HUES6 (cell line): ENCODE measurements at regions not wholly inside any gene's neighbourhood (a gene's known extent, or its start where the extent isn't known, plus 50 kb on each side); places are given as distances from the start of the nearest gene placed in this dataset.
"Not testable (repeated sequence)": the region's sequence is repeated elsewhere in the genome, so short reads cannot be mapped to it uniquely, and the experiment has no call there.

Source experiments
- H3K27ac ChIP-seq: 2 replicates; pipeline ENCODE4 v1.7.0; 2013; ENCODE audit warnings: low read depth, mild to moderate bottlenecking, low read length, inconsistent platforms
- H3K27me3 ChIP-seq: 2 replicates; pipeline ENCODE4 v1.6.1; 2013; ENCODE audit warnings: low read length; ENCODE audit not compliant: control insufficient read depth, insufficient read depth
- H3K36me3 ChIP-seq: 2 replicates; pipeline ENCODE4 v1.6.1; 2013; ENCODE audit warnings: low read length; ENCODE audit not compliant: control insufficient read depth, insufficient read depth
- H3K4me1 ChIP-seq: 2 replicates; pipeline ENCODE4 v1.6.1; 2013; ENCODE audit warnings: low read length; ENCODE audit not compliant: control insufficient read depth, insufficient read depth
- H3K4me3 ChIP-seq: 2 replicates; pipeline ENCODE4 v1.5.1; 2013; ENCODE audit warnings: low read depth, low read length
- H3K9ac ChIP-seq: one replicate; pipeline ENCODE4 v1.6.1; 2013; ENCODE audit warnings: mild to moderate bottlenecking, low read length
- H3K9me3 ChIP-seq: 2 replicates; pipeline ENCODE4 v1.6.1; 2013; ENCODE audit warnings: low read depth, low read length; ENCODE audit not compliant: control insufficient read depth, insufficient read depth

GRCh38 chr2:111584950-111585349, 299.0 kb downstream of the ANAPC1 start:
- not testable (repeated sequence) for H3K9me3 ChIP-seq, H3K36me3 ChIP-seq, H3K9ac ChIP-seq, H3K27me3 ChIP-seq, H3K4me1 ChIP-seq, H3K27ac ChIP-seq, H3K4me3 ChIP-seq

- not testable (repeated sequence) for H3K4me1 ChIP-seq, H3K27ac ChIP-seq
Observed at GRCh38 chr2:111586014-111586413, 298.0 kb downstream of the ANAPC1 start.

GRCh38 chr2:111595072-111595471, 288.9 kb downstream of the ANAPC1 start:
- not testable (repeated sequence) for H3K9ac ChIP-seq, H3K27me3 ChIP-seq, H3K4me3 ChIP-seq, H3K9me3 ChIP-seq, H3K4me1 ChIP-seq, H3K36me3 ChIP-seq, H3K27ac ChIP-seq

More at GRCh38 chr2:111586014-111586413, 298.0 kb downstream of the ANAPC1 start:
- H3K4me3 ChIP-seq, H3K9ac ChIP-seq, H3K27me3 ChIP-seq, H3K36me3 ChIP-seq, H3K9me3 ChIP-seq: not testable (repeated sequence)

GRCh38 chr2:111596808-111597705, 286.9 kb downstream of the ANAPC1 start:
- H3K9ac ChIP-seq, H3K36me3 ChIP-seq, H3K4me1 ChIP-seq, H3K27me3 ChIP-seq, H3K4me3 ChIP-seq, H3K27ac ChIP-seq, H3K9me3 ChIP-seq: not testable (repeated sequence)

- H3K9ac ChIP-seq, H3K27ac ChIP-seq, H3K4me1 ChIP-seq, H3K4me3 ChIP-seq, H3K27me3 ChIP-seq, H3K36me3 ChIP-seq, H3K9me3 ChIP-seq: not testable (repeated sequence)
Observed at GRCh38 chr2:111598944-111599343, 285.0 kb downstream of the ANAPC1 start.

GRCh38 chr2:111602259-111602658, 281.7 kb downstream of the ANAPC1 start:
- not testable (repeated sequence) for H3K36me3 ChIP-seq, H3K4me1 ChIP-seq

GRCh38 chr2:111605798-111606197, 278.2 kb downstream of the ANAPC1 start:
- not testable (repeated sequence) for H3K4me3 ChIP-seq, H3K36me3 ChIP-seq, H3K4me1 ChIP-seq, H3K27ac ChIP-seq, H3K9me3 ChIP-seq, H3K9ac ChIP-seq, H3K27me3 ChIP-seq

More at GRCh38 chr2:111602259-111602658, 281.7 kb downstream of the ANAPC1 start:
- H3K9me3 ChIP-seq, H3K4me3 ChIP-seq, H3K9ac ChIP-seq, H3K27ac ChIP-seq, H3K27me3 ChIP-seq: not testable (repeated sequence)

- H3K4me1 ChIP-seq, H3K27ac ChIP-seq, H3K36me3 ChIP-seq, H3K4me3 ChIP-seq, H3K27me3 ChIP-seq, H3K9me3 ChIP-seq, H3K9ac ChIP-seq: not testable (repeated sequence)
Observed at GRCh38 chr2:111606632-111607031, 277.4 kb downstream of the ANAPC1 start.

GRCh38 chr2:111609146-111609844, 274.7 kb downstream of the ANAPC1 start:
- not testable (repeated sequence) for H3K27ac ChIP-seq, H3K4me1 ChIP-seq, H3K27me3 ChIP-seq, H3K4me3 ChIP-seq, H3K9ac ChIP-seq, H3K36me3 ChIP-seq, H3K9me3 ChIP-seq

- not testable (repeated sequence) for H3K27ac ChIP-seq, H3K9me3 ChIP-seq, H3K4me1 ChIP-seq, H3K36me3 ChIP-seq, H3K27me3 ChIP-seq, H3K9ac ChIP-seq, H3K4me3 ChIP-seq
Observed at GRCh38 chr2:111610035-111610434, 274.0 kb downstream of the ANAPC1 start.

GRCh38 chr2:111616651-111617218, 267.3 kb downstream of the ANAPC1 start:
- H3K27ac ChIP-seq: no peak overlapping the region
- no peak overlapping the region for H3K4me3 ChIP-seq

More at GRCh38 chr2:111616651-111617218, 267.3 kb downstream of the ANAPC1 start:
- Histone ChIP-seq H3K27me3 (no peaks in the 10 kb centered on the region), H3K36me3 (no peaks in the 10 kb centered on the region), H3K9ac (no peak overlapping the region), H3K4me1 (peaks cover 9% of the 10 kb centered on the region), H3K9me3 (no peaks in the 10 kb centered on the region)
